GM12864 (cell line): ENCODE measurements at regions not wholly inside any gene's neighbourhood (a gene's known extent, or its start where the extent isn't known, plus 50 kb on each side); places are given as distances from the start of the nearest gene placed in this dataset.

ENCODE experiments used
- DNase-seq: peaks from one replicate; pipeline ENCODE4 v3.0.0-alpha.2; 2011; ENCODE audit warnings: low read depth
- H3K4me3 ChIP-seq: 2 replicates; pipeline ENCODE4 v1.5.1; 2011; ENCODE audit warnings: mild to moderate bottlenecking, low read depth, low read length, control low read depth
- TF ChIP-seq, protein P1 (sequence below): IDR thresholded peaks from 2 replicates; pipeline ENCODE4 v1.5.1; 2011; ENCODE audit warnings: low read depth, mild to moderate bottlenecking, moderate library complexity, low read length, control low read depth, inconsistent platforms; ENCODE audit errors: missing control alignments

DNA sequence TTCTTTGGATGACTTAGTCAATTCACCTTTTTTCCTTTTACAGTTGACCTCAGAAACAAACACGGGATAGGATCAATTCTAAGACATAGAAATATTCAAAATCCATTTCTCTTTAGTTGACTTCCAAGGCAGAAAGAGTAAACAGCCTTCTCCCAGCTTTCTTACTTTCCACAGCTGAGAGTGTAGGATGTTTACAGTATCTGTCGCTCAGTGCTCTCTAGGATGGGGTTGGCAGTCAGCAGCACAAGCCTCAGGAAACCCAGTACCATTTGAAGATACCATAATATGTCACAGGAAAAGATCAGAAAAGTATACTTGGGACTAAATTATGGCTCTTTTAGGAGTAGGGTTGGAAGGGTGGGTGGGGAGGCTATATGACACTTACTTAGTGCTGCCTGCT is 88.2 kb downstream of the OGFRL1 start:
- no peak overlapping the region for H3K4me3 ChIP-seq
- no peak for DNase-seq
- TF ChIP-seq, protein P1, sequence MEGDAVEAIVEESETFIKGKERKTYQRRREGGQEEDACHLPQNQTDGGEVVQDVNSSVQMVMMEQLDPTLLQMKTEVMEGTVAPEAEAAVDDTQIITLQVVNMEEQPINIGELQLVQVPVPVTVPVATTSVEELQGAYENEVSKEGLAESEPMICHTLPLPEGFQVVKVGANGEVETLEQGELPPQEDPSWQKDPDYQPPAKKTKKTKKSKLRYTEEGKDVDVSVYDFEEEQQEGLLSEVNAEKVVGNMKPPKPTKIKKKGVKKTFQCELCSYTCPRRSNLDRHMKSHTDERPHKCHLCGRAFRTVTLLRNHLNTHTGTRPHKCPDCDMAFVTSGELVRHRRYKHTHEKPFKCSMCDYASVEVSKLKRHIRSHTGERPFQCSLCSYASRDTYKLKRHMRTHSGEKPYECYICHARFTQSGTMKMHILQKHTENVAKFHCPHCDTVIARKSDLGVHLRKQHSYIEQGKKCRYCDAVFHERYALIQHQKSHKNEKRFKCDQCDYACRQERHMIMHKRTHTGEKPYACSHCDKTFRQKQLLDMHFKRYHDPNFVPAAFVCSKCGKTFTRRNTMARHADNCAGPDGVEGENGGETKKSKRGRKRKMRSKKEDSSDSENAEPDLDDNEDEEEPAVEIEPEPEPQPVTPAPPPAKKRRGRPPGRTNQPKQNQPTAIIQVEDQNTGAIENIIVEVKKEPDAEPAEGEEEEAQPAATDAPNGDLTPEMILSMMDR, result no peak

DNA sequence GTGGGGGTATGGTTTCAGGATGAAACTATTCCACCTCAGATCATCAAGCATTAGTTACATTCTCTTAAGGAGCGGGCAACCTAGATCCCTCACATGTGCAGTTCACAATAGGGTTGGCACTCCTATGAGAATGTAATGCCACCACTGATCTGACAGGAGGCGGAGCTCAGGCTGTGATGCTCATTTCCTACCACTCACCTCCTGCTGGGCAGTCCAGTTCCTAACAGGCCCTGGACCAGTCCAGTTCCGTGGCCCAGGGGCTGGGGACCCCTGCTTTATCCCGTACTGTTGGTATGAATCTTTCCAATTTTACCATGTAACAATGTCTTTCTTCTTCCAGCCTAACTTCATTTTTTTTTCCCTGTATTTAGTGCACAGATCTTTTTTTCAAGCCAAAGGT is 94.9 kb downstream of the OGFRL1 start:
- DNase-seq, result no peak

DNA sequence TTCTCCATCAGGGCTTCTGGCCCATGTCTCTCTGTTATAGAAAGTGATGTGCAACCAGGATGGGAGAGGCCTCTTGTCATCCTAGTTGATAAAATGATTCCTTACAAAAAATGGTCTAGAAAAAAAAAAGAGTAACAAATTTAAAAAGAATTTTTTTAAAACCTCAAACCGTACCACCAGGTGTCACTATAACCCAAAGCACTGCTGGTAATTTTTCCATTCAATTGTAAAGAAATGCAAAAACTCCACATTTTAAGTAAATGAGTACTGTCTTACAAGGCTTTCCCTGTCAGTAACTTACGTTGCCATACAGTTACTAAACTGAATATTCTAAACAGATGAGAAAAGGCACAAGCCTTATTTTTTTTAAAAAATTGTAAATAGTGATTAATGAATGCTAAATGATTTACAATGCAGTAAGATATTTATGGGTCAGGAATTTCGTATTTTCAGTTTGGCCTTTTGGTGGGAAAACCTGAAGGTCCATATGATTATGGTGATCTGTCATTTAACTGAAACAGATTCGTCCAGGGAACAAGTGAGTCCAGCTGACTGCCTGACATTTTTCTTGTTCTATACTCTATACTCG is 95.4 kb downstream of the OGFRL1 start:
- TF ChIP-seq, protein P1, result peak; percentile 39
- no peak for DNase-seq
- no peak overlapping the region for H3K4me3 ChIP-seq

More for the DNA sequence above, 94.9 kb downstream of the OGFRL1 start:
- no peak overlapping the region for H3K4me3 ChIP-seq
- TF ChIP-seq, protein P1, result peak; percentile 7

DNA sequence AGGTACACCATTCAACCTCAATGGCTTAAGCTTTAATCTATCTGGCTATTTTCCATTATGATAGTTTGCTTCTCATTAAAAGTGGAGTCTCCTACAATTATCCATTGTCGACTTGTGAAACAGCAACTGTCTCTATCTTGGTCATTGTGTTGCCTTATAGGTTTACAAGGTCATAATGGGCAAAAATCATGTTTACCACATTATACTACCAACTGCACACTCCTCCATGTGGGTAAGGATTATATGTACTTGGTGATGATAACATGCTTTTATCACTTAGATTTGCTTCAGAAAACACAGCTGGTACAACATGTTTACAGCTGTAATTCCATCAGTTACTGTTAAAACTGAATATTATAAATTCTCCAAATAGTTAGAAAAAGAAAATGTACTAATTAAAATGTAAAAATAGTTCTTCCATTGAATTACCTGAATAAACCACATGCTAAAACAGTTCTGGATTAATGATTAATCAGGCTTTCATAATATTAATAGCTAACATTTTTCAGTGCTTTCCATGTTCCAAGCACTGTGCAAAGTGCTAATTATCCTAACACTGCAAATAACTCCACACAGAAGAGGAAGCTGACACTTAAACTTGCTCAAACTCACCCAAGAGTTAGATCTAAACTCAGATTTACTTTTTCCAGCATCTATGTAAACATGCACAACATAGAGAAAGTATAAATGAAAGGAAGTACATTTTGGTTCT is 96.7 kb downstream of the OGFRL1 start:
- TF ChIP-seq, protein P1, result no peak
- H3K4me3 ChIP-seq, result no peak overlapping the region
- no peak for DNase-seq

DNA sequence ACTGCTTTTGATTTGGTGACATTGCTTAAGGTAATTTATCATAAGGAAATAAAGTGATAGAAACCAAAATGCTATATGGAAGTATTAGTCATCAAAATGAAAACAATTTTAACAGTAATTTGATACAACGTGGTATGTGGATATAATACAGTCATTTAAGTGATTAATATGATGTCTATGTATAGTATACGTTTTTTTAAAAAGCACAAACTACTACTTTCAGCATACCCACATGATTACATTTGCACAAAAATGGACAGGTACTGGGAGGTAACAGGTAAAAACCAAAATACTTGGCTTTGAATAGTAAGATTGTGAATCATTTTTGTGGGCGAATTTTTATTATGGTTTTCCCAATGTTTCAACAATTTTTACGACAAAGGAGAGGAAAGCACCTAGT is 97.6 kb downstream of the OGFRL1 start:
- H3K4me3 ChIP-seq, result no peak overlapping the region

DNA sequence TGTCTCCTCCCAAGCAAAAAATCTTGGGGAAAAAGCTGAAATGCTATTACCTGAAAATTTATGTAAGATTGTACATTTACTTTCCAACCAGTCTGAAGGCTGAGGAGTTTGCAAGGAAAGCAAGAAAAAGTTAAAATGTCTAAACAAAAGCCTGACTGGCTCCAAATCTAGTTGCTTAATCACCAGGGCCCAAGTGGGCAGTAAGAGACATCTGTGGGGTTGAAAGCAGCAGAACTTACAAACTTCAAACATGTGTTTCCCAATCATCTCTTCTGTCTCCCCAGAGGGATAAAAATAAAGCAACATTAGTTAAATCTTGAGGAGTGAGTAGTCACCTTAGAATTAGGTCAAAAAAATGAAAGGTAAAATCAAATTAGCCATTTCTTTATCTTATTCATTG is 98.6 kb downstream of the OGFRL1 start:
- TF ChIP-seq, protein P1, result no peak
- DNase-seq, result no peak
- H3K4me3 ChIP-seq, result no peak overlapping the region

More for the DNA sequence above, 97.6 kb downstream of the OGFRL1 start:
- TF ChIP-seq, protein P1, result no peak
- no peak for DNase-seq

DNA sequence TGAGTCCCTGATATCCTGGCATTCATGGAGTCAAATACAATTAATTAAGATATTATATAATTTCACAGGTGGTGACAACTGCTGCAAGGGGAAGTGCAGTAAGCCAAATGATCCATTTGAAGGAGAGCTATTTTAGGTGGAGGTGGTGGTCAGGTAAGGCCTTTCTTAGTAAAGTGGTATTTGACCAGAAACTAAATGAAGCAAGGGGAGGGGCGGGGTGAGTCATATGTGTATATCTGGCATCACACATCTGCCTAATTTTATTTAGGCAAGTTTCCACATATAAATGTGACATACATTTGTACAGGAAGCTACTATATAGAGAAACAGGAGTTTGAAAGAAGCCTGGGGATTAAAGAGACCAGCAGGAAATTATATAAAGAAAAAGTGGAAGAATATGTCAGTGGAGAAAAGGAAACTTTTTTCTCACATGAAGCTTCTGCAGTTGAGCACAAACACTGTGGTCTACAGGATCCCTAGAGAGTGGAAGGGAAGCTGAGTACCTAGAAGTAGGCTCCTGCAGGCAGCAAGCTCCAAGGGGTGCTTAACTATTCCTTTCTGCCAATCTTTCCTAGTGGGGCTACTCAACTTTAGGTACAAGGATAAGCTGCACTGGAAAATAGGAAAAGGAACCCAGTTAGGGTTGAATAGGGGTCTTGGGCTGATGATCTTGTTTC is 99.6 kb downstream of the OGFRL1 start:
- H3K4me3 ChIP-seq, result no peak overlapping the region
- TF ChIP-seq, protein P1, result no peak
- no peak for DNase-seq
